Epithelial cell of esophagus (primary cell): ENCODE measurements at regions not wholly inside any gene's neighbourhood (a gene's known extent, or its start where the extent isn't known, plus 50 kb on each side); places are given as distances from the start of the nearest gene placed in this dataset.

ENCODE experiments used
- DNase-seq: peaks from one replicate; pipeline ENCODE4 v3.0.0; 2010; ENCODE audit warnings: low read depth
- H3K4me3 ChIP-seq: 2 replicates; pipeline ENCODE4 v1.5.1; 2011; ENCODE audit warnings: mild to moderate bottlenecking, low read length, control low read depth
- TF ChIP-seq, protein P1 (sequence below): IDR thresholded peaks from 2 replicates; pipeline ENCODE4 v1.5.1; 2011; ENCODE audit warnings: low read depth, mild to moderate bottlenecking, low read length, control low read depth, inconsistent platforms; ENCODE audit not compliant: insufficient read depth; ENCODE audit errors: missing control alignments

DNA sequence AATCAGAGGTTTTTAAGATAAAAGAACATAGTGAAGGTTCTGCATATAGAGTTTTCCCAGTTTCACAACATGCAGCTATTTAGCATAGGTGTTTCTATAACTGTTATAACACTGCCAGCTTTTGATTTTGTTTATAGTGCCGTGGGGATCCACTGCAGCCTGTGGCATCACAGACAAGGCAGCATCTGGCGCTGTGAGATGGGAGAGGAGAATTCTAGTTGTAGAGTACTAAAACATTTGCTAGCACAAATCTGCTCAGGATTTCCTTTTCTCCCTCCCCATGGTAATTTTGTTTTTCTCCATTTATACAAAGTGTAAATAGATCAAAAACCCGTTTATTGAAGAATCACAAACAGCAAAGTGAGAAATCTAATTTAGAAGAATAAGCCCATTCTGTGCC is 482.8 kb upstream of the NCAM2 start:
- TF ChIP-seq, protein P1, sequence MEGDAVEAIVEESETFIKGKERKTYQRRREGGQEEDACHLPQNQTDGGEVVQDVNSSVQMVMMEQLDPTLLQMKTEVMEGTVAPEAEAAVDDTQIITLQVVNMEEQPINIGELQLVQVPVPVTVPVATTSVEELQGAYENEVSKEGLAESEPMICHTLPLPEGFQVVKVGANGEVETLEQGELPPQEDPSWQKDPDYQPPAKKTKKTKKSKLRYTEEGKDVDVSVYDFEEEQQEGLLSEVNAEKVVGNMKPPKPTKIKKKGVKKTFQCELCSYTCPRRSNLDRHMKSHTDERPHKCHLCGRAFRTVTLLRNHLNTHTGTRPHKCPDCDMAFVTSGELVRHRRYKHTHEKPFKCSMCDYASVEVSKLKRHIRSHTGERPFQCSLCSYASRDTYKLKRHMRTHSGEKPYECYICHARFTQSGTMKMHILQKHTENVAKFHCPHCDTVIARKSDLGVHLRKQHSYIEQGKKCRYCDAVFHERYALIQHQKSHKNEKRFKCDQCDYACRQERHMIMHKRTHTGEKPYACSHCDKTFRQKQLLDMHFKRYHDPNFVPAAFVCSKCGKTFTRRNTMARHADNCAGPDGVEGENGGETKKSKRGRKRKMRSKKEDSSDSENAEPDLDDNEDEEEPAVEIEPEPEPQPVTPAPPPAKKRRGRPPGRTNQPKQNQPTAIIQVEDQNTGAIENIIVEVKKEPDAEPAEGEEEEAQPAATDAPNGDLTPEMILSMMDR = no peak
- H3K4me3 ChIP-seq = no peak overlapping the region
- no peak for DNase-seq

DNA sequence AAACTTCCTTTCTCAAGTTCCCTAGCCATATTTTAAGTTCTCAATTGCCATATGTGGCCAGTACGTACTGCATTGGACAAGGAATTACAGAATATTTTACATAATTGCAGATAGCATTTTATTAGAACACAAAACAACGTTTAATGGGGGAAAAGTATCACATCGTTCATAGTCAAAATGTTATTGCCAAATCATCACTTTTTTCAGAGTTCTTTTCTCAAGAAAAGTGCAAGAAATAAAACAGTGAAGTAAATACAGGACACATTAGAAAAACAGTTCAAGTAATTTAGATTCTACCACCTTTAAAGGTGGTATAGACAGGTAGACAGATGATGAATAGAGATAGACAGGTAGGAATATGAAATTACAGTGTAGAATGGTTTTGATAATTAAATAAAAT is 479.1 kb upstream of the NCAM2 start:
- no peak overlapping the region for H3K4me3 ChIP-seq
- TF ChIP-seq, protein P1 = no peak
- DNase-seq = no peak

DNA sequence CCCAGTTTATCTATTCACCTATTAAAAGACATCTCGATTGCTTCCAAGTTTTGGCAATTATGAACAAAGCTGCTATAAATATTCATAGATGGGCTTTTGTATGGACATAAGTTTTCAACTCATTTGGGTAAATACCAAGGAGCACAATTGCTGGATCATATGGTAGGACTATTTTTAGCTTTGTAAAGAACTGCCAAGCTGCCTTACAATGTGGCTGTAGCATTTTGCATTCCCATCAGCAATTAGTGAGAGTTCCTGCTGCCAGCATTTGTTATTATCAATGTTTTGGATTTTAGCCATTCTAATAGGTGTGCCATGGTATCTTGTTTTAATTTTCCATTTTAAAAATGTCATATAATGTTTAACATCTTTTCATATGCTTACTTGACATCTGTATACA is 475.6 kb upstream of the NCAM2 start:
- H3K4me3 ChIP-seq = no peak overlapping the region
- no peak for DNase-seq
- TF ChIP-seq, protein P1 = no peak

DNA sequence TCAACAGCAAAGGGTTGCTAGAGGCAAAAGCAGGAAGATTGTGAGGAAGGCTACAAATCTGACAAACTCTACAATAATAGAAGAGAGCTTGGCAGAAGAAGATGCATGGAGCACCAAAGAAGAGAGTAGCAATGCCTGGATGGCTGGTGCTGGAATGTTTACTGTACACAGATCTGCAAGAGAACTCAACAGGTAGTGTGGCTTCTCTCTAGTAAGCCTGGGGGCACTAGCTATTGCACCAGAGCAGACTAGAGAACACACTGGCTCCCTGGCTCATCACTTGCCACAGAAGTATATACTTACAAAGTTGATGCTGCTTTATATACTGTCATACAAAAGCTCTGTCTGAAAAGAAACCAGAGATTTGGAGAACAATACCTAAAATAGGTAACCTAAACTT is 475.0 kb upstream of the NCAM2 start:
- TF ChIP-seq, protein P1 = no peak
- DNase-seq = no peak
- H3K4me3 ChIP-seq = no peak overlapping the region

DNA sequence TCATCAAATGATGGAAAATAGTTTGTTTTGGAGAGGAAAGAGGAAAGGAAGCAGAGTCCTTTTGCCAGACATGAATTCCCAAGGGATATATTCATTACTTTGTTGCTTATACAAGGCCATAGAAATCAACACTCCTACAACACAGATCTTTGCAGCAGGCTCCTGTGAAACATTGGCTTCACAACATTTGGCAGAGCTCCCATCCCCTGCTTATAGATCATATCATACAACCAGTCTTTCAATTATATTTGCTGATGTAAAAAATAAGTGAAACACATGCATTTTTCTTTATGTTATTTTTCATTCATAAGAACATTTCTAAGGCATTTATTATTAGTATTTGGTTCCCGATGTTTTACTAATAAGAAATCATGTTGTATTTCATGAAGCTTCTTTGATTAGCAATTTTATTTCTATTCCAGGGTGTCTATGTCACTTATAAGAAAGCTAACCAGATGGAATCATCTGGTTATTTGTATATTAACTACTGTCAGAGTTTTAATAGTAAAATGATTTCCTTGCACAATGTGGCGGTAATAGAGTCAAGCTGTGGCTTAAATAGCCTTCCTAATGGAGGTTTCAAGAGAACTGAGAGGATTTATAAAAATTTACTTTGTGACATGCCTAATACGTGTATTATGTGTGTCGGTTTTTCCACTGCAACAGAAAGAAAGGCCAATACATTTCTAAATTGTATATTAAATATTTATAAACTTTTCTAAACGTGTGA is 470.3 kb upstream of the NCAM2 start:
- no peak for DNase-seq

DNA sequence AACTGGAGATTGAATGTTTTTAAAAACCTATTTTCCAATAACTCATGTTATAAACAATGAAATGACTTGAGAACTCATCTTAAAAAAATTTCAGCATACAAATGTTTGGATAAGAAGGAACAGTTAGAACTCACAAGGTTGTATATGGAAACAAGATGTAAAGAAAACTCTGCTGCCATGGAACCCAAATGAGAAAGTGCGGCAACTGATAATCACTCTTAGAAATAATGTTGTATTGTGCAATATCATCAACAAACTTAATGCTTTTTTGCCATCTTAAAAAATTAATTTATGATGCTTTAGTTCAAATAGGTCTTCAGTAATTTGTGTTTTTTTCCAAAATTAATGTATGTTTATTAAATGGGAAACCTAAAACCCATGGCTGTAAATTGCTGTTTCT is 461.1 kb upstream of the NCAM2 start:
- TF ChIP-seq, protein P1 = no peak

More for the DNA sequence above, 470.3 kb upstream of the NCAM2 start:
- no peak overlapping the region for H3K4me3 ChIP-seq
- TF ChIP-seq, protein P1 = no peak

More for the DNA sequence above, 461.1 kb upstream of the NCAM2 start:
- no peak overlapping the region for H3K4me3 ChIP-seq
- no peak for DNase-seq
